ENCODE measurements at regions not wholly inside any gene's neighbourhood (a gene's known extent, or its start where the extent isn't known, plus 50 kb on each side); places are given as distances from the start of the nearest gene placed in this dataset.
"Not testable (repeated sequence)": the region's sequence is repeated elsewhere in the genome, so short reads cannot be mapped to it uniquely, and the experiment has no call there.

DNA sequence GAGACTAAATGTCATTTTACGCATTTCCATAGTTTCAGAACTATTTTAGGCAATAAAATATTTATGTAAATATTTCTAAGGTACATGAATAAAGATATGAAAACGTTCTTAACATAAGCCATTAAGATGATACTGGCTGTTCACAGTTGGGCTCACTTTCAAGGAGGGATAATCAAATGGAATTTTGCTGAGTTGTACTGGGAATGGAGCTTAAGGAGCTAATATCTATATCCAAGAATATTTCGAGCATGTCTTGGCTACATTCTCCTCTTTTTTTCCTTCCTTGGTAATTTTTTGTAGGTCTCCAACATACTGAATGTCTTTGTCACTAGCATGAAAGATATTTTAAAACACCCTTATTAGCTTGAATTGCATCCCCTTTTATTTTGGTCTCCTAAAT, 383.4 kb downstream of the RAP2B start:
- Histone ChIP-seq H3K9ac (ENCODE audit: low read depth, low read length, poor library complexity) (no peak overlapping the region), H3K36me3 (replicated peaks in 1 of 2; ENCODE audit: control insufficient read depth in 2 of 2, insufficient read depth in 2 of 2, low read length in 2 of 2) (no peaks in the 10 kb centered on the region), H3K4me2 (ENCODE audit: insufficient read depth, low read length, poor library complexity, severe bottlenecking) (no peak overlapping the region), H3K27ac (replicated peaks; ENCODE audit: low read length) (no peak overlapping the region), H3K14ac (ENCODE audit: low read length) (no peak overlapping the region), H3K4me3 (ENCODE audit: low read length in 2 of 2) (no peak overlapping the region), H2BK5ac (ENCODE audit: low read length) (no peak overlapping the region), H3K4ac (ENCODE audit: low read length) (no peak overlapping the region), H3K9me3 (replicated peaks in 1 of 2; ENCODE audit: control insufficient read depth in 2 of 2, insufficient read depth in 1 of 2, low read depth in 1 of 2, low read length in 2 of 2) (no peaks in the 10 kb centered on the region), H3K18ac (ENCODE audit: low read length) (no peak overlapping the region), H3K27me3 (ENCODE audit: control insufficient read depth in 3 of 3, insufficient read depth in 3 of 3, low read depth in 1 of 3, low read length in 3 of 3) (no peaks in the 10 kb centered on the region), H3K4me1 (ENCODE audit: control insufficient read depth in 2 of 2, insufficient read depth in 1 of 2, low read depth in 1 of 2, low read length in 2 of 2) (no peaks in the 10 kb centered on the region), H4K91ac (ENCODE audit: low read depth, low read length, poor library complexity) (no peak overlapping the region), H3K79me1 (ENCODE audit: low read depth, low read length) (no peaks in the 10 kb centered on the region), H4K8ac (ENCODE audit: low read depth, low read length) (no peak overlapping the region), H3K23ac (ENCODE audit: low read depth, low read length, poor library complexity) (no peak overlapping the region), H2BK120ac (ENCODE audit: low read depth, low read length) (no peak overlapping the region), H2BK15ac (ENCODE audit: low read length) (no peak overlapping the region), H2BK12ac (ENCODE audit: low read length) (no peak overlapping the region), H2AFZ (ENCODE audit: low read length) (no peak overlapping the region), H2AK5ac (ENCODE audit: low read depth, low read length) (no peak overlapping the region)
- DNase-seq (ENCODE audit: low spot score): no peak
- WGBS, 2 donors (ENCODE audit: extremely low coverage in 2 of 2, insufficient read length in 2 of 2, insufficient replicate concordance in 1 of 2): no CpG with 5 or more reads among the region's 3 CpGs

DNA sequence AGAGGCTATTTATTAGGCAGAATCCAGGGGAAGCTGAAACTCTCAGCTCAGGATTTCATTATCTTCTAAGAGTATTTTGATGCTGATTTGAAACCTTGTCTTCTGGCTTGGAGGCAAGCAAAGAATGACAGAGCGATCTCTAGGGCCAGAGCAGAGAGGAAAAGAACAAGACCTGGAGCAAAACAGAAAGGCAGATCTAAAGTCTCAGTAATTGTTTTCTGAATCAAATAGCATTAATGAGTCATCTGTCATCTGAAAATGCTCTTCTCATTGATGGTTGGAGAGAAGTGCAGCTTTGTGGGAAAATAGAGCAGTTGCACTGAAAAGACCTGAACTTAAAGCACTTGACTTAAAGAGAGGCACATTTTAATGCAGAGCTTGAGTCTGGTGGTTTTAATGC, 385.9 kb downstream of the RAP2B start:
- Histone ChIP-seq H2AK5ac (ENCODE audit: low read depth, low read length) (no peak overlapping the region), H2BK15ac (ENCODE audit: low read length) (no peak overlapping the region), H2BK12ac (ENCODE audit: low read length) (no peak overlapping the region), H3K4me3 (ENCODE audit: low read length in 2 of 2) (no peak overlapping the region), H3K4me1 (ENCODE audit: control insufficient read depth in 2 of 2, insufficient read depth in 1 of 2, low read depth in 1 of 2, low read length in 2 of 2) (no peaks in the 10 kb centered on the region), H3K9ac (ENCODE audit: low read depth, low read length, poor library complexity) (no peak overlapping the region), H3K36me3 (replicated peaks in 1 of 2; ENCODE audit: control insufficient read depth in 2 of 2, insufficient read depth in 2 of 2, low read length in 2 of 2) (no peaks in the 10 kb centered on the region), H3K18ac (ENCODE audit: low read length) (no peak overlapping the region), H4K8ac (ENCODE audit: low read depth, low read length) (no peak overlapping the region), H3K9me3 (replicated peaks in 1 of 2; ENCODE audit: control insufficient read depth in 2 of 2, insufficient read depth in 1 of 2, low read depth in 1 of 2, low read length in 2 of 2) (no peaks in the 10 kb centered on the region), H3K27ac (replicated peaks; ENCODE audit: low read length) (no peak overlapping the region), H3K4me2 (ENCODE audit: insufficient read depth, low read length, poor library complexity, severe bottlenecking) (no peak overlapping the region), H3K23ac (ENCODE audit: low read depth, low read length, poor library complexity) (no peak overlapping the region), H2BK5ac (ENCODE audit: low read length) (no peak overlapping the region), H3K14ac (ENCODE audit: low read length) (no peak overlapping the region), H4K91ac (ENCODE audit: low read depth, low read length, poor library complexity) (no peak overlapping the region), H3K79me1 (ENCODE audit: low read depth, low read length) (no peaks in the 10 kb centered on the region), H3K27me3 (ENCODE audit: control insufficient read depth in 3 of 3, insufficient read depth in 3 of 3, low read depth in 1 of 3, low read length in 3 of 3) (no peaks in the 10 kb centered on the region), H2BK120ac (ENCODE audit: low read depth, low read length) (no peak overlapping the region), H2AFZ (ENCODE audit: low read length) (no peak overlapping the region), H3K4ac (ENCODE audit: low read length) (no peak overlapping the region)
- no CpG with 5 or more reads among the region's 1 CpG for WGBS, 2 donors (ENCODE audit: extremely low coverage in 2 of 2, insufficient read length in 2 of 2, insufficient replicate concordance in 1 of 2)
- DNase-seq (ENCODE audit: low spot score): no peak

DNA sequence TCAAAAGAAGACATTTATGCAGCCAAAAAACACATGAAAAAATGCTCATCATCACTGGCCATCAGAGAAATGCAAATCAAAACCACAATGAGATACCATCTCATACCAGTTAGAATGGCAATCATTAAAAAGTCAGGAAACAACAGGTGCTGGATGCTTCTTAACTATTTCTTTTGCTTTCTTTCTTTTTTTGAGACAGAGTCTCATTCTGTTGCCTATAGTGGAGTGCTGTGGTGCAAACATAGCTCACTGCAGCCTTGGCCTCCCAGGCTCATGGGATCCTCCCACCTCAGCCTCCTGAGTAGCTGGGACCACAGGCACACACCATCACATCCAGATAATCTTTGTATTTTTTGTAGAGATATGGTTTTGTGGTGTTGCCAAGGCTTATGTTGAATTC, 387.7 kb downstream of the RAP2B start:
- not testable (repeated sequence) for H2AK5ac ChIP-seq (ENCODE audit: low read depth, low read length); H3K14ac ChIP-seq (ENCODE audit: low read length); H3K4ac ChIP-seq (ENCODE audit: low read length); H2AFZ ChIP-seq (ENCODE audit: low read length); H4K8ac ChIP-seq (ENCODE audit: low read depth, low read length); H3K27ac ChIP-seq (replicated peaks; ENCODE audit: low read length); H3K27me3 ChIP-seq (ENCODE audit: control insufficient read depth in 3 of 3, insufficient read depth in 3 of 3, low read depth in 1 of 3, low read length in 3 of 3); H2BK5ac ChIP-seq (ENCODE audit: low read length); H3K4me1 ChIP-seq (ENCODE audit: control insufficient read depth in 2 of 2, insufficient read depth in 1 of 2, low read depth in 1 of 2, low read length in 2 of 2); DNase-seq (ENCODE audit: low spot score); H3K9ac ChIP-seq (ENCODE audit: low read depth, low read length, poor library complexity); H3K23ac ChIP-seq (ENCODE audit: low read depth, low read length, poor library complexity); H2BK120ac ChIP-seq (ENCODE audit: low read depth, low read length); H3K36me3 ChIP-seq (replicated peaks in 1 of 2; ENCODE audit: control insufficient read depth in 2 of 2, insufficient read depth in 2 of 2, low read length in 2 of 2); H2BK12ac ChIP-seq (ENCODE audit: low read length); H2BK15ac ChIP-seq (ENCODE audit: low read length); H3K4me3 ChIP-seq (ENCODE audit: low read length in 2 of 2); H3K79me1 ChIP-seq (ENCODE audit: low read depth, low read length); H3K18ac ChIP-seq (ENCODE audit: low read length); H4K91ac ChIP-seq (ENCODE audit: low read depth, low read length, poor library complexity); H3K4me2 ChIP-seq (ENCODE audit: insufficient read depth, low read length, poor library complexity, severe bottlenecking); H3K9me3 ChIP-seq (replicated peaks in 1 of 2; ENCODE audit: control insufficient read depth in 2 of 2, insufficient read depth in 1 of 2, low read depth in 1 of 2, low read length in 2 of 2)

DNA sequence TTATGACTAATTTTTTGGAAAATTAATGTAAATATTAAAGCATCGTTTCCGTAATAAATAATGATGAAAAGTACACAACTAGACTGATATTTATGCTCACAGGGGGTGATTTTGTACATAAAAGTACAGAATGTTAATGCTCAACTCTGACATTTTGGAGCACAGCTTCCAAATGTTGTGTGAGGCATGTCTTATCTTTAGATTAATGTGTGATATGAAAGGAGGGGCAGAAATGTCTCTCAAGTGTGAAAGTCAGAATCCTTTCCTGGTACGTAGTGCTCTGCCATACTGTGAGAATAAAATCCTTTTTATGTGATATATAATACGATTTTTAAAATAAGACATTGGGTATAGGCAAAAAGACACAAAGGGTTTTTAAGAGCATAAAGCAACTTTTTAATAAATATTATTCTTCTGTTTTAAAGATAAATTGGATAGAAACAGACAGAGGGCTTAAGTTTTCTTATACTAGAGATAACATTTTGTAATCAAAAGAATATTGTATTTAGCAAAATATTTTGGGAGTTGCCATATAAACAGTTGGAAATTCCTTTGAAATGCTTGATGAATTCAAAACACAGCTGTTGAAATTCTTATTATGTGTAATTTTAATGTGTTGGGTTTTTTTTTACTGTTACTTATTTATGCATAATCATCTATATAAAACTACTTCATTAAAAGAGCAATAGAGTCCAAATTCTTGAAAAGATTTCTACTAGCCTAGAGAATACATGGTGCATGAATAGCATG, 389.7 kb downstream of the RAP2B start:
- Histone ChIP-seq H2BK12ac (ENCODE audit: low read length) (no peak overlapping the region), H3K79me1 (ENCODE audit: low read depth, low read length) (no peaks in the 10 kb centered on the region), H3K27me3 (ENCODE audit: control insufficient read depth in 3 of 3, insufficient read depth in 3 of 3, low read depth in 1 of 3, low read length in 3 of 3) (no peaks in the 10 kb centered on the region), H2AK5ac (ENCODE audit: low read depth, low read length) (no peak overlapping the region), H2BK5ac (ENCODE audit: low read length) (no peak overlapping the region), H3K23ac (ENCODE audit: low read depth, low read length, poor library complexity) (no peak overlapping the region), H3K9me3 (replicated peaks in 1 of 2; ENCODE audit: control insufficient read depth in 2 of 2, insufficient read depth in 1 of 2, low read depth in 1 of 2, low read length in 2 of 2) (no peaks in the 10 kb centered on the region), H4K8ac (ENCODE audit: low read depth, low read length) (no peak overlapping the region), H2BK120ac (ENCODE audit: low read depth, low read length) (no peak overlapping the region), H3K4me2 (ENCODE audit: insufficient read depth, low read length, poor library complexity, severe bottlenecking) (no peak overlapping the region), H3K4me3 (ENCODE audit: low read length in 2 of 2) (no peak overlapping the region), H3K18ac (ENCODE audit: low read length) (no peak overlapping the region), H3K14ac (ENCODE audit: low read length) (no peak overlapping the region), H2BK15ac (ENCODE audit: low read length) (no peak overlapping the region), H2AFZ (ENCODE audit: low read length) (no peak overlapping the region), H3K4me1 (ENCODE audit: control insufficient read depth in 2 of 2, insufficient read depth in 1 of 2, low read depth in 1 of 2, low read length in 2 of 2) (no peaks in the 10 kb centered on the region), H3K4ac (ENCODE audit: low read length) (no peak overlapping the region), H3K36me3 (replicated peaks in 1 of 2; ENCODE audit: control insufficient read depth in 2 of 2, insufficient read depth in 2 of 2, low read length in 2 of 2) (peaks cover 0 to 2% of the 10 kb centered on the region in 2 donors), H3K27ac (replicated peaks; ENCODE audit: low read length) (no peak overlapping the region), H3K9ac (ENCODE audit: low read depth, low read length, poor library complexity) (no peak overlapping the region), H4K91ac (ENCODE audit: low read depth, low read length, poor library complexity) (no peak overlapping the region)
- no CpG with 5 or more reads among the region's 4 CpGs for WGBS, 2 donors (ENCODE audit: extremely low coverage in 2 of 2, insufficient read length in 2 of 2, insufficient replicate concordance in 1 of 2)
- DNase-seq (ENCODE audit: low spot score): no peak
